ENCODE measurements at regions not wholly inside any gene's neighbourhood (a gene's known extent, or its start where the extent isn't known, plus 50 kb on each side); places are given as distances from the start of the nearest gene placed in this dataset.

DNA sequence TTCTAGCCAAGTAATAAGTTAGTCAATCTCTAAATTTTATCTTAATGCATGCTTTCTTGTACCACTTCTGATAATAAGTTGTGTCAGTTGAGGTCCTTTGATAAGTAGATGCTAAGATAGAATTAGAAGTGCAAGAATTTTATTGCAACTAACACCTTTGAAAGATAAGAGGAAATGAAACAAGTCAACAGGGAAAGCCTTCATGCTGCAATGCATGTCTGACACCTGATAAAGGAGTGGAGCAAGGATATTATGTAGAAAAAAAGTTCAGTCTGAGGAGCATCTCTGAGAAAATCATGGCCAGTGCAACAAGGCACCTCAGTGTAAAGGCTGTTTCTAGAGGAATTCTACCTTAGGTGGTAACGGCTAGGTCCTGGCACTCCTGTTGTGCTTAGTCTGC lies 210.7 kb upstream of the PPP1R2C start:
- no peaks in the 10 kb centered on the region for H3K4me1 ChIP-seq (ENCODE audit: low read depth)
- no peak overlapping the region for H3K4me3 ChIP-seq
- H3K9me3 ChIP-seq (ENCODE audit: low read depth): no peaks in the 10 kb centered on the region
- no peaks in the 10 kb centered on the region for H3K36me3 ChIP-seq
- TF ChIP-seq CTCF (IDR thresholded peaks at IDR 0.05; ENCODE audit: low read depth, low read length): no peak
- H3K27me3 ChIP-seq: no peaks in the 10 kb centered on the region
- DNase-seq (ENCODE audit: low read depth in 1 of 2, low spot score in 1 of 2): no peak
- no peak overlapping the region for H3K27ac ChIP-seq

- TF ChIP-seq CTCF (IDR thresholded peaks at IDR 0.05; ENCODE audit: low read depth, low read length): no peak
- H3K27ac ChIP-seq: no peak overlapping the region
Observed at GRCh38 chrX:42992199-42992943, 214.4 kb upstream of the PPP1R2C start.

DNA sequence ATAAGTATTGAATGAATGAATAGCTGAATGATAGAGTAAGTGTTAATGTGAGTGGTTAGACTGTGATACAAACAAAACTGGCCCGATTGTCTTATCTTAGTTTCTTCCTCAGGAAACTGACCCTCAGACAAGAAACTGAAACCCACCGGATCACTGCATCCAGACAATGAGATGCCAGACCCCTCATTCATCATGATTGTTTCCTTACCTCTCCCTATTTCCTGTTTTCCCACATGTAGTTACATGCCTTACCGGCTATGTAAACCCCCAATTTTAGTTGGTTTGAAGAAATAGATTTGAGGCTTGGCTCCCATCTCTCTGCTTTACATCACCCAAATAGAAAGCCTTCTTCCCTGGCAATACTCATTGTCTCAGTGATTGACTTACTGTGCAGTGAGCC lies 218.9 kb upstream of the PPP1R2C start:
- Histone ChIP-seq H3K4me1 (ENCODE audit: low read depth) (no peaks in the 10 kb centered on the region), H3K9me3 (ENCODE audit: low read depth) (no peaks in the 10 kb centered on the region), H3K27ac (no peak overlapping the region), H3K4me3 (no peak overlapping the region), H3K36me3 (no peaks in the 10 kb centered on the region), H3K27me3 (no peaks in the 10 kb centered on the region)
- DNase-seq (ENCODE audit: low read depth in 1 of 2, low spot score in 1 of 2): no peak
- no peak for TF ChIP-seq CTCF (IDR thresholded peaks at IDR 0.05; ENCODE audit: low read depth, low read length)

More at GRCh38 chrX:42992199-42992943, 214.4 kb upstream of the PPP1R2C start:
- no peaks in the 10 kb centered on the region for H3K9me3 ChIP-seq (ENCODE audit: low read depth)
- H3K36me3 ChIP-seq: no peaks in the 10 kb centered on the region
- no peak for DNase-seq (ENCODE audit: low read depth in 1 of 2, low spot score in 1 of 2)
- no peak overlapping the region for H3K4me3 ChIP-seq
- no peaks in the 10 kb centered on the region for H3K4me1 ChIP-seq (ENCODE audit: low read depth)
- no peaks in the 10 kb centered on the region for H3K27me3 ChIP-seq

GRCh38 chrX:43000121-43000520 lies 222.2 kb upstream of the PPP1R2C start:
- no peaks in the 10 kb centered on the region for H3K36me3 ChIP-seq

DNA sequence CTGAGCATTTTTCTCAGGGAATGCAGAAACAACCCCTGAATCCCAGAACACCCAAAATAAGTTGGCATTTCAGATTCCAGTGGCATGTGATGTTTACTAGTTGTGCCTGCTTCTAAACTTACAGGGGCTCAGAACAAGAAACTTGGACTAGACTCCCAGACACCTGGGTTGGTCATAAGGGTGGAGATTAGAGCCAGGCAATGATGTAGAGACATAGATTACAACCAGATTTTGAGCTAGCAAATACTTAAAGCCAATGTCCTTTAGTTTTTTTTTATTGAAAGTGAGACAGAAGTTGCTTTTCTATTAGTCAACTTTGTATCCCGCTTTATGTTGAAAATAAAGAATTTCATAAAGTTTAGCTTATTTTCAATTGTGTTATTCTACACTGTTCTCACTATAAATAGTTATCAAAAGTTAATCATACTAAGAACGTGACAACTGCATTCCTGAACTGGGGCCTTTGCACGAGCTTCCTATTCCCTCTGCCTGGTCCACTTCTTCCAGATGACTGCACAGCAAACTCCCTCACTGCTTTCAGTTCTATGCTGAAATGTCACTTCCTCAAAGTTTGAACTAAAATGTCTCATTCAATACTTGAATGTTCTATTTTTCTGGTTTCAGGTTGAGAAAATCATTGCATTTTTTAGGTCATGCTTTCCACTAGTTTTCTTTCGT lies 224.7 kb upstream of the PPP1R2C start:
- no peak for DNase-seq (ENCODE audit: low read depth in 1 of 2, low spot score in 1 of 2)
- Histone ChIP-seq H3K36me3 (no peaks in the 10 kb centered on the region), H3K27ac (no peak overlapping the region), H3K4me3 (no peak overlapping the region), H3K9me3 (ENCODE audit: low read depth) (no peaks in the 10 kb centered on the region), H3K4me1 (ENCODE audit: low read depth) (no peaks in the 10 kb centered on the region), H3K27me3 (no peaks in the 10 kb centered on the region)
- TF ChIP-seq CTCF (IDR thresholded peaks at IDR 0.05; ENCODE audit: low read depth, low read length): no peak

More at GRCh38 chrX:43000121-43000520, 222.2 kb upstream of the PPP1R2C start:
- no peak for DNase-seq (ENCODE audit: low read depth in 1 of 2, low spot score in 1 of 2)
- H3K27ac ChIP-seq: no peak overlapping the region
- H3K4me3 ChIP-seq: no peak overlapping the region
- no peaks in the 10 kb centered on the region for H3K4me1 ChIP-seq (ENCODE audit: low read depth)
- H3K9me3 ChIP-seq (ENCODE audit: low read depth): no peaks in the 10 kb centered on the region
- H3K27me3 ChIP-seq: no peaks in the 10 kb centered on the region
- no peak for TF ChIP-seq CTCF (IDR thresholded peaks at IDR 0.05; ENCODE audit: low read depth, low read length)
